Tibial nerve (tissue), 4 donors: ENCODE measurements at regions not wholly inside any gene's neighbourhood (a gene's known extent, or its start where the extent isn't known, plus 50 kb on each side); places are given as distances from the start of the nearest gene placed in this dataset.

Experiments
- DNase-seq, 2 donors: peaks; one replicate each; pipeline ENCODE4 v3.0.0-alpha.2; 2019; ENCODE audit warnings: low spot score in 2 of 2
- H3K27ac ChIP-seq, 4 donors: fragments of 200-600 bp; sonication (generic) in 3 of 4; one replicate each; pipeline ENCODE4 v1.5.1; 2017 to 2019; ENCODE audit warnings: mild to moderate bottlenecking in 1 of 4
- H3K27me3 ChIP-seq, 2 donors: fragments of 200-600 bp; sonication (generic) in 1 of 2; one replicate each; pipeline versions ENCODE4 v1.5.1 to v1.6.0; 2017 to 2019
- H3K36me3 ChIP-seq, 3 donors: fragments of 200-600 bp; sonication (generic); one replicate each; pipeline ENCODE4 v1.5.1; 2018 to 2019
- H3K4me1 ChIP-seq, 4 donors: fragments of 200-600 bp; sonication (generic) in 3 of 4; one replicate each; pipeline ENCODE4 v1.5.1; 2017 to 2019
- H3K4me3 ChIP-seq, 4 donors: fragments of 200-600 bp; sonication (generic) in 3 of 4; one replicate each; pipeline ENCODE4 v1.5.1; 2017 to 2019; ENCODE audit warnings: mild to moderate bottlenecking in 1 of 4, moderate library complexity in 1 of 4
- H3K9me3 ChIP-seq, 4 donors: fragments of 200-600 bp; sonication (generic) in 3 of 4; one replicate each; pipeline ENCODE4 v1.5.1; 2017 to 2019
- CTCF ChIP-seq, 5 experiments: fragments of 200-600 bp in 3 of 5; fragments of 450-650 bp in 2 of 5; sonication (generic) in 3 of 5; IDR thresholded peaks; one replicate each; pipeline ENCODE4 v1.5.1; 2016 to 2019; ENCODE audit warnings: antibody characterized with exemption in 5 of 5, mild to moderate bottlenecking in 3 of 5, moderate library complexity in 2 of 5
- EP300 ChIP-seq, 2 donors: sonication (generic); formaldehyde crosslinking; IDR thresholded peaks; one replicate each; pipeline ENCODE4 v1.6.1; 2017; ENCODE audit warnings: antibody characterized with exemption in 2 of 2, mild to moderate bottlenecking in 1 of 2
- POLR2A ChIP-seq, 2 donors: fragments of 450-650 bp; IDR thresholded peaks; one replicate each; pipeline ENCODE4 v1.6.1; 2017; ENCODE audit warnings: antibody characterized with exemption in 2 of 2, mild to moderate bottlenecking in 2 of 2, moderate library complexity in 2 of 2
- WGBS, 2 donors: methylation state at CpG; one replicate each; pipeline ENCODE4 v1.1.5; 2018; 5-methylcytosine and 5-hydroxymethylcytosine counted together

DNA sequence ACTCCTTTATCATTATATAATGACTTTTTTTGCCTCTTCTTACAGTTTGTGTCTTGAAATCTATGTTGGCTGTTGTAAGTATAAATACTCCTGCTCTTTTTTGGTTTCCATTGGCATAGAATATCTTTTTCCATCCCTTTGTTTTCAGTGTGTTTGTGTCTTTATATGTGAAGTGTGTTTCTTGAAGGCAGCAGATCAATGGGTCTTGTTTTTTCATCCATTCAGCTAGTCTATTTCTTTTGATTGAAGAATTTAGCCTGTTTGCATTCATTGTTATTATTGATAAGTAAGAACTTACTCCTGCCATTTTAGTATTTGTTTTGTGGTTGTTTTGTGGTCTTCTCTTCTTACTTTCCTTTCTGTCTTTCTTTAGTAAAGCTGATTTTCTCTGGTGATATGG, 322.8 kb downstream of the PLA2G4A start:
- H3K27ac ChIP-seq, result no peak overlapping the region
- no peaks in the 10 kb centered on the region for H3K4me1 ChIP-seq
- H3K36me3 ChIP-seq, result no peaks in the 10 kb centered on the region
- no peak overlapping the region for H3K4me3 ChIP-seq
- TF ChIP-seq EP300 (IDR thresholded peaks at IDR 0.05) (no peak), CTCF (IDR thresholded peaks at IDR 0.05) (no peak), POLR2A (IDR thresholded peaks at IDR 0.05) (no peak)
- H3K27me3 ChIP-seq, result no peaks in the 10 kb centered on the region
- no peak for DNase-seq
- peaks cover 0 to 38% (median 2%) of the 10 kb centered on the region in 4 donors for H3K9me3 ChIP-seq

DNA sequence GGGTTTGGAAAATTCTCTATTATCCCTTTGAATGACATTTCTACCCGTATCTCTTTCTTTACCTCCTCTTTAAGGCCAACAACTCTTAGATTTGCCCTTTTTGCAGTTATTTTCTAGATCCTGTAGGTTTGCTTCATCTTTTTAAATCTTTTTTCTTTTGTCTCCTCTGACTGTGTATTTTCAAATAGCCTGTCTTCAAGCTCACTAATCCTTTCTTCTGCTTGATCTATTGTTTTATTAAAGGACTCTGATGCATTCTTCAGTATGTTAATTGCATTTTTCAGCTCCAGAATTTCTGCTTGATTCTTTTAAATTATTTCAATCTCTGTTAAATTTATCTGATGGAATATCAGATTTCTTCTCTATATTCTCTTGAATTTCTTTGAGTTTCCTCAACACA, 324.3 kb downstream of the PLA2G4A start:
- Histone ChIP-seq H3K27ac (no peak overlapping the region), H3K4me1 (no peaks in the 10 kb centered on the region), H3K36me3 (no peaks in the 10 kb centered on the region), H3K4me3 (no peak overlapping the region), H3K27me3 (no peaks in the 10 kb centered on the region), H3K9me3 (peaks cover 0 to 38% (median 2%) of the 10 kb centered on the region in 4 donors)
- TF ChIP-seq CTCF (IDR thresholded peaks at IDR 0.05) (no peak), POLR2A (IDR thresholded peaks at IDR 0.05) (no peak), EP300 (IDR thresholded peaks at IDR 0.05) (no peak)
- 32 to 43% methylated on average over 1 of the region's 1 CpG for WGBS, 2 donors
- no peak for DNase-seq

- Histone ChIP-seq H3K27me3 (no peaks in the 10 kb centered on the region), H3K36me3 (no peaks in the 10 kb centered on the region), H3K9me3 (peaks cover 0 to 28% (median 0%) of the 10 kb centered on the region in 4 donors), H3K27ac (no peak overlapping the region), H3K4me1 (no peaks in the 10 kb centered on the region), H3K4me3 (no peak overlapping the region)
- no peak for TF ChIP-seq EP300 (IDR thresholded peaks at IDR 0.05)
- TF ChIP-seq POLR2A (IDR thresholded peaks at IDR 0.05), result no peak
- TF ChIP-seq CTCF (IDR thresholded peaks at IDR 0.05), result no peak
- 31 to 63% methylated on average over 1 of the region's 1 CpG for WGBS, 2 donors
- no peak for DNase-seq
These were observed 328.4 kb downstream of the PLA2G4A start for GRCh38 chr1:187157115-187157514.

- Histone ChIP-seq H3K9me3 (peaks cover 0 to 25% (median 0%) of the 10 kb centered on the region in 4 donors), H3K27me3 (no peaks in the 10 kb centered on the region), H3K27ac (no peak overlapping the region), H3K4me3 (no peak overlapping the region), H3K36me3 (no peaks in the 10 kb centered on the region), H3K4me1 (no peaks in the 10 kb centered on the region)
- WGBS, 2 donors, result 53 to 68% methylated on average over 2 of the region's 2 CpGs
- TF ChIP-seq POLR2A (IDR thresholded peaks at IDR 0.05), result no peak
- no peak for DNase-seq
These were observed 328.8 kb downstream of the PLA2G4A start for GRCh38 chr1:187157552-187157951.

GRCh38 chr1:187167555-187167954, 338.8 kb downstream of the PLA2G4A start:
- H3K27me3 ChIP-seq, result no peaks in the 10 kb centered on the region
- TF ChIP-seq EP300 (IDR thresholded peaks at IDR 0.05) (no peak), CTCF (IDR thresholded peaks at IDR 0.05) (no peak), POLR2A (IDR thresholded peaks at IDR 0.05) (no peak)
- no peaks in the 10 kb centered on the region for H3K36me3 ChIP-seq
- no peak for DNase-seq
- H3K9me3 ChIP-seq, result peaks cover 0 to 14% (median 2%) of the 10 kb centered on the region in 4 donors
- no peak overlapping the region for H3K4me3 ChIP-seq
- no peak overlapping the region for H3K27ac ChIP-seq
- no peaks in the 10 kb centered on the region for H3K4me1 ChIP-seq

GRCh38 chr1:187168297-187168696, 339.5 kb downstream of the PLA2G4A start:
- Histone ChIP-seq H3K4me1 (no peaks in the 10 kb centered on the region), H3K36me3 (no peaks in the 10 kb centered on the region), H3K4me3 (no peak overlapping the region), H3K27me3 (no peaks in the 10 kb centered on the region), H3K27ac (no peak overlapping the region), H3K9me3 (peaks cover 0 to 14% (median 2%) of the 10 kb centered on the region in 4 donors)
- WGBS, 2 donors, result 50 to 69% methylated on average over 2 of the region's 2 CpGs
- TF ChIP-seq CTCF (IDR thresholded peaks at IDR 0.05) (no peak), EP300 (IDR thresholded peaks at IDR 0.05) (no peak), POLR2A (IDR thresholded peaks at IDR 0.05) (no peak)
- DNase-seq, result no peak
